ENCODE measurements at regions not wholly inside any gene's neighbourhood (a gene's known extent, or its start where the extent isn't known, plus 50 kb on each side); places are given as distances from the start of the nearest gene placed in this dataset.
"Not testable (repeated sequence)": the region's sequence is repeated elsewhere in the genome, so short reads cannot be mapped to it uniquely, and the experiment has no call there.

- TF ChIP-seq CTCF (IDR thresholded peaks at IDR 0.05): no peak
- no peaks in the 10 kb centered on the region for H3K36me3 ChIP-seq
- no peak overlapping the region for H3K4me3 ChIP-seq
- no peaks in the 10 kb centered on the region for H3K9me3 ChIP-seq
- H3K27me3 ChIP-seq: no peaks in the 10 kb centered on the region
- H3K27ac ChIP-seq: no peak overlapping the region
- no peaks in the 10 kb centered on the region for H3K4me1 ChIP-seq
- intact Hi-C loops (cut with DNase I): no loop called here
- no peak overlapping the region for H3K9ac ChIP-seq (ENCODE audit: low read depth in 2 of 2, low read length in 2 of 2)
- DNase-seq: no peak
Observed at GRCh38 chr9:72440992-72441847, 76.2 kb upstream of the ZFAND5 start.

GRCh38 chr9:72440378-72440777 is 75.4 kb upstream of the ZFAND5 start:
- Histone ChIP-seq H3K27me3 (no peaks in the 10 kb centered on the region), H3K9ac (ENCODE audit: low read depth in 2 of 2, low read length in 2 of 2) (no peak overlapping the region), H3K4me1 (no peaks in the 10 kb centered on the region), H3K36me3 (no peaks in the 10 kb centered on the region), H3K4me3 (no peak overlapping the region), H3K9me3 (no peaks in the 10 kb centered on the region), H3K27ac (no peak overlapping the region)
- intact Hi-C loops (cut with DNase I): no loop called here
- DNase-seq: no peak
- no peak for TF ChIP-seq CTCF (IDR thresholded peaks at IDR 0.05)

GRCh38 chr9:72433616-72434267 is 68.7 kb upstream of the ZFAND5 start:
- intact Hi-C loops (cut with DNase I); DNase-seq; H3K4me1 ChIP-seq: not testable (repeated sequence)

GRCh38 chr9:72431036-72431435 is 66.0 kb upstream of the ZFAND5 start:
- Histone ChIP-seq H3K27me3 (no peaks in the 10 kb centered on the region), H3K4me3 (no peak overlapping the region), H3K4me1 (no peaks in the 10 kb centered on the region), H3K27ac (no peak overlapping the region), H3K9ac (ENCODE audit: low read depth in 2 of 2, low read length in 2 of 2) (no peak overlapping the region), H3K36me3 (no peaks in the 10 kb centered on the region), H3K9me3 (no peaks in the 10 kb centered on the region)
- no peak for TF ChIP-seq CTCF (IDR thresholded peaks at IDR 0.05)
- intact Hi-C loops (cut with DNase I): no loop called here
- DNase-seq: no peak

More at GRCh38 chr9:72433616-72434267, 68.7 kb upstream of the ZFAND5 start:
- not testable (repeated sequence) for H3K4me3 ChIP-seq; H3K9ac ChIP-seq (ENCODE audit: low read depth in 2 of 2, low read length in 2 of 2); H3K27ac ChIP-seq; H3K9me3 ChIP-seq; H3K27me3 ChIP-seq; H3K36me3 ChIP-seq

GRCh38 chr9:72428329-72428728 is 63.3 kb upstream of the ZFAND5 start:
- no peak overlapping the region for H3K27ac ChIP-seq

More at GRCh38 chr9:72428329-72428728, 63.3 kb upstream of the ZFAND5 start:
- intact Hi-C loops (cut with DNase I): no loop called here
- H3K4me1 ChIP-seq: no peaks in the 10 kb centered on the region
- no peaks in the 10 kb centered on the region for H3K9me3 ChIP-seq
- H3K27me3 ChIP-seq: no peaks in the 10 kb centered on the region
- no peak for DNase-seq
- no peak overlapping the region for H3K4me3 ChIP-seq
- no peak for TF ChIP-seq CTCF (IDR thresholded peaks at IDR 0.05)
- no peak overlapping the region for H3K9ac ChIP-seq (ENCODE audit: low read depth in 2 of 2, low read length in 2 of 2)
- H3K36me3 ChIP-seq: no peaks in the 10 kb centered on the region

All from colonic mucosa (tissue), 4 donors.